HepG2 (cell line): ENCODE measurements at regions not wholly inside any gene's neighbourhood (a gene's known extent, or its start where the extent isn't known, plus 50 kb on each side); places are given as distances from the start of the nearest gene placed in this dataset.

ENCODE experiments used
- ASH2L ChIP-seq: fragments of 300-600, 200-600 bp; sonication (generic); IDR thresholded peaks from 2 replicates; pipeline ENCODE4 v1.7.0; 2017; ENCODE audit warnings: low read depth, mild to moderate bottlenecking, moderate library complexity, mixed read lengths, low read length; ENCODE audit not compliant: insufficient read length
- ATF3 ChIP-seq: sonication (generic); formaldehyde crosslinking; IDR thresholded peaks from 2 replicates; pipeline ENCODE4 v1.4.0; 2020; ENCODE audit warnings: missing genetic modification reagents
- CAMTA2 ChIP-seq: sonication (generic); formaldehyde crosslinking; IDR thresholded peaks from 2 replicates; pipeline ENCODE4 v1.4.0; 2020; ENCODE audit warnings: mild to moderate bottlenecking, missing genetic modification reagents, borderline replicate concordance
- CREM ChIP-seq, 2 experiments: sonication (generic) in 1 of 2; formaldehyde crosslinking in 1 of 2; IDR thresholded peaks; 2 replicates each; pipeline versions ENCODE4 v1.4.0 to v1.6.1; 2016 to 2020; ENCODE audit warnings: antibody characterized with exemption in 1 of 2, mild to moderate bottlenecking in 1 of 2, missing genetic modification reagents in 1 of 2
- GTF2F1 ChIP-seq: fragments of 150-350 bp; IDR thresholded peaks from 2 replicates; pipeline ENCODE4 v1.6.1; 2014; ENCODE audit warnings: low read length
- HHEX ChIP-seq: IDR thresholded peaks from 2 replicates; pipeline ENCODE4 v1.6.1; 2016; ENCODE audit warnings: control low read depth
- JDP2 ChIP-seq: sonication (generic); formaldehyde crosslinking; IDR thresholded peaks from 2 replicates; pipeline ENCODE4 v1.8.1; 2022; ENCODE audit warnings: missing genetic modification reagents, borderline replicate concordance
- MEIS1 ChIP-seq: sonication (generic); formaldehyde crosslinking; IDR thresholded peaks from 2 replicates; pipeline ENCODE4 v1.9.0; 2021; ENCODE audit warnings: mild to moderate bottlenecking, missing genetic modification reagents, moderate library complexity, borderline replicate concordance
- MIER2 ChIP-seq: IDR thresholded peaks from 2 replicates; pipeline ENCODE4 v1.6.1; 2016; ENCODE audit warnings: missing biosample characterization, missing genetic modification reagents
- POLR2A ChIP-seq, 2 experiments: IDR thresholded peaks; 2 replicates each; pipeline ENCODE4 v1.6.1; 2011; ENCODE audit warnings: low read depth in 2 of 2, low read length in 2 of 2, mild to moderate bottlenecking in 1 of 2, moderate library complexity in 1 of 2; ENCODE audit not compliant: insufficient read depth in 1 of 2
- RAD51 ChIP-seq: fragments of 450-650 bp; IDR thresholded peaks from 2 replicates; pipeline ENCODE4 v1.6.1; 2016; ENCODE audit warnings: borderline replicate concordance
- RELA ChIP-seq: sonication (generic); formaldehyde crosslinking; IDR thresholded peaks from 2 replicates; pipeline ENCODE4 v1.4.0; 2020; ENCODE audit warnings: missing genetic modification reagents
- REST ChIP-seq, 2 experiments: IDR thresholded peaks; 2 replicates each; pipeline ENCODE4 v1.6.1; 2011 to 2012; ENCODE audit warnings: low read length in 2 of 2, borderline replicate concordance in 1 of 2, low read depth in 1 of 2, mild to moderate bottlenecking in 1 of 2, moderate library complexity in 1 of 2
- RNF2 ChIP-seq: fragments of 450-650 bp; conservative IDR thresholded peaks from 2 replicates; pipeline ENCODE4 v1.6.1; 2016; ENCODE audit warnings: low read depth
- SALL2 ChIP-seq: sonication (generic); formaldehyde crosslinking; IDR thresholded peaks from 2 replicates; pipeline ENCODE4 v1.8.1; 2023; ENCODE audit warnings: mild to moderate bottlenecking, missing genetic modification reagents, inconsistent platforms
- SP1 ChIP-seq, 2 experiments: fragments of 450-650 bp in 1 of 2; sonication (generic) in 1 of 2; formaldehyde crosslinking in 1 of 2; IDR thresholded peaks; 2 replicates each; pipeline versions ENCODE4 v1.4.0 to v1.6.1; 2016 to 2020; ENCODE audit warnings: missing genetic modification reagents in 1 of 2
- SP2 ChIP-seq: sonication (generic); formaldehyde crosslinking; IDR thresholded peaks from 2 replicates; pipeline ENCODE4 v1.5.1; 2020; ENCODE audit warnings: mild to moderate bottlenecking, missing genetic modification reagents
- TAF1 ChIP-seq: sonication (generic); formaldehyde crosslinking; IDR thresholded peaks from 2 replicates; pipeline ENCODE4 v1.4.0; 2020; ENCODE audit warnings: missing genetic modification reagents
- ZNF121 ChIP-seq: sonication (generic); formaldehyde crosslinking; IDR thresholded peaks from 2 replicates; pipeline ENCODE4 v1.5.0; 2020; ENCODE audit warnings: mild to moderate bottlenecking, missing genetic modification reagents
- ZNF317 ChIP-seq: sonication (generic); formaldehyde crosslinking; IDR thresholded peaks from 2 replicates; pipeline ENCODE4 v1.5.0; 2020; ENCODE audit warnings: mild to moderate bottlenecking, missing genetic modification reagents
- ZNF761 ChIP-seq: sonication (generic); formaldehyde crosslinking; conservative IDR thresholded peaks from 2 replicates; pipeline ENCODE4 v1.4.0; 2020; ENCODE audit warnings: mild to moderate bottlenecking, missing genetic modification reagents
- ZNF792 ChIP-seq: IDR thresholded peaks from 2 replicates; pipeline ENCODE4 v1.6.1; 2016
- ZSCAN12 ChIP-seq: sonication (generic); formaldehyde crosslinking; IDR thresholded peaks from 2 replicates; pipeline ENCODE4 v1.9.0; 2021; ENCODE audit warnings: mild to moderate bottlenecking, missing genetic modification reagents
- ZSCAN30 ChIP-seq: sonication (generic); formaldehyde crosslinking; IDR thresholded peaks from 2 replicates; pipeline ENCODE4 v1.5.0; 2020; ENCODE audit warnings: mild to moderate bottlenecking, missing genetic modification reagents
- TF ChIP-seq, protein P1 (sequence below): sonication (generic); formaldehyde crosslinking; IDR thresholded peaks from 2 replicates; pipeline ENCODE4 v1.8.0; 2022; ENCODE audit warnings: missing genetic modification reagents, low read depth, mild to moderate bottlenecking, borderline replicate concordance
- TF ChIP-seq, protein P2 (sequence below): sonication (generic); formaldehyde crosslinking; conservative IDR thresholded peaks from 2 replicates; pipeline ENCODE4 v1.8.0; 2022; ENCODE audit warnings: mild to moderate bottlenecking, moderate library complexity, missing genetic modification reagents

DNA sequence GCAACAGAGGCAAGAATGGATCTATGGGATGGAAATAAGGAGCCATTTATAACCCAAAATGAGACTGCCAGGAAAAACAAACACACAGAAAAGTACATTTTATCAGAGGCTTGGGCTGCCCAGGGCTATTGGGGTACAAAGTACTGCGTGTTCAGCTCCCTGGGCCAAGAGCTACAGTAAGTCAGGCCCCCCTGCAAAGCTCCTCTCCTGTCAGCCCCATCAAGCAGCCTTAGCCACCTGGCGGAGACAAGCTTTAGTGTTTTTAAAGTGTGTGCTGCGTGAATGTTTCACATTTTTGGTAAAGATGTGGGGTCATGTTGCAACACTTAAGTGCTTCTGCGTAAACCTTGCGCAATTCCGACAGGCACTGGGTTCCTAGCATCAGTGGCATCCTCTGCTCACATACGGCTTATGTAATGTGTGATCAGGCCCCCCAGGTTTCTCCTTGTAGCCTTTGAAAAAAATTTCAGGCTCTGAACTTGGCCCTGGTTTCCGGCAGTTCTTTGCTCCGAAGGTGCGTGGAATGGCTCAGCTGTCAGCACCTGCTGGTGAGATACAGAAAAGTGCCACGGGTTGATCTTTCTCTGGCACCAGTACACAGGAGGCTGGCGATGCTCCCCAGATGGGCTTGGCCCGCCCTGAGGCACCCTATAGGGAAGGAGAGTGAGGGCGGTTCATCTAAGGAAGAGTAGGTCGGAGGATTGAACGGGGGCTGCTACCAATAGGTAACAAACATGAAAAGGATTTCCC lies 198.7 kb upstream of the EEA1 start (continued):
- TF ChIP-seq SP2 (CRISPR knock-in tag) (no peak), JDP2 (no peak), REST (IDR thresholded peaks at IDR 0.05; ENCODE audit: borderline replicate concordance in 1 of 2, low read depth in 1 of 2, low read length in 2 of 2) (peak in 1 of 2 experiments; percentile 62; a peak in 1 of 4 replicates), SP1 (IDR thresholded peaks at IDR 0.05) (no peak), SP1 (CRISPR knock-in tag; IDR thresholded peaks at IDR 0.05) (peak; percentile 48; the same call in 1 of the 2 replicates), TAF1 (CRISPR knock-in tag) (peak; percentile 15; the same call in 1 of the 2 replicates), CREM (IDR thresholded peaks at IDR 0.05) (peak; percentile 84), CREM (CRISPR knock-in tag; IDR thresholded peaks at IDR 0.05) (no peak), MIER2 (CRISPR knock-in tag) (peak; percentile 86), RELA (CRISPR knock-in tag) (peak; percentile 24), ZSCAN12 (CRISPR knock-in tag) (0 out of 2 replicates have a peak, but pooled peaks have one; percentile 27), ZNF121 (CRISPR knock-in tag) (peak; percentile 72), MEIS1 (CRISPR knock-in tag) (peak; percentile 98), GTF2F1 (no peak), ATF3 (CRISPR knock-in tag) (peak; percentile 72), ZNF317 (peak; percentile 88), POLR2A (IDR thresholded peaks at IDR 0.05; ENCODE audit: insufficient read depth in 1 of 2, low read depth in 2 of 2, low read length in 2 of 2) (0 out of 4 replicates have a peak, but pooled peaks of 1 of the 2 experiments have one; percentile 10), HHEX (0 out of 2 replicates have a peak, but pooled peaks have one; percentile 33), ASH2L (peak; percentile 89), CAMTA2 (CRISPR knock-in tag) (0 out of 2 replicates have a peak, but pooled peaks have one; percentile 74), ZNF792 (CRISPR knock-in tag) (peak; percentile 91; the same call in 1 of the 2 replicates), RNF2 (no peak), SALL2 (peak; percentile 43), ZSCAN30 (CRISPR knock-in tag) (no peak), ZNF761 (no peak), RAD51 (no peak)
- TF ChIP-seq, protein P1, sequence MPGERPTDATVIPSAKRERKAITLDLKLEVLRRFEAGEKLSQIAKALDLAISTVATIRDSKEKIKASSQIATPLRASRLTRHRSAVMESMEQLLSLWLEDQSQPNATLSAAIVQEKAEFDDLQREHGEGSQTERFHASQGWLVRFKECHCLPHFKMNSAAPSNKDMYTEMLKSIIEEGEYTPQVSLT (CRISPR knock-in tag), result no peak
- TF ChIP-seq, protein P2, sequence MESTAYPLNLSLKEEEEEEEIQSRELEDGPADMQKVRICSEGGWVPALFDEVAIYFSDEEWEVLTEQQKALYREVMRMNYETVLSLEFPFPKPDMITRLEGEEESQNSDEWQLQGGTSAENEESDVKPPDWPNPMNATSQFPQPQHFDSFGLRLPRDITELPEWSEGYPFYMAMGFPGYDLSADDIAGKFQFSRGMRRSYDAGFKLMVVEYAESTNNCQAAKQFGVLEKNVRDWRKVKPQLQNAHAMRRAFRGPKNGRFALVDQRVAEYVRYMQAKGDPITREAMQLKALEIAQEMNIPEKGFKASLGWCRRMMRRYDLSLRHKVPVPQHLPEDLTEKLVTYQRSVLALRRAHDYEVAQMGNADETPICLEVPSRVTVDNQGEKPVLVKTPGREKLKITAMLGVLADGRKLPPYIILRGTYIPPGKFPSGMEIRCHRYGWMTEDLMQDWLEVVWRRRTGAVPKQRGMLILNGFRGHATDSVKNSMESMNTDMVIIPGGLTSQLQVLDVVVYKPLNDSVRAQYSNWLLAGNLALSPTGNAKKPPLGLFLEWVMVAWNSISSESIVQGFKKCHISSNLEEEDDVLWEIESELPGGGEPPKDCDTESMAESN (CRISPR knock-in tag), result peak; percentile 98
